Pancreas (tissue), 10 donors: ENCODE measurements at regions not wholly inside any gene's neighbourhood (a gene's known extent, or its start where the extent isn't known, plus 50 kb on each side); places are given as distances from the start of the nearest gene placed in this dataset.

ENCODE experiments used
- ATAC-seq, 4 donors: fragments of 200-7000 bp; cut with Tn5 transposase; one replicate each; pipeline versions ENCODE4 v1.8.0 to v1.9.1; 2020; ENCODE audit warnings: mild to moderate bottlenecking in 4 of 4, moderate library complexity in 4 of 4
- DNase-seq, 6 donors: peaks; one replicate each; pipeline ENCODE4 v3.0.0-alpha.2; 2020
- FAIRE-seq: peaks from 2 replicates; lab custom pipeline; 2012; peaks lifted over from hg19 to GRCh38; lab: Jason Lieb, UNC
- H3K27ac ChIP-seq, 4 donors: fragments of 200-600 bp; sonication (generic); 1 replicate in 3 of 4; 2 replicates in 1 of 4; pipeline versions ENCODE4 v1.5.0 to v1.8.0; 2020
- H3K27me3 ChIP-seq, 4 donors: fragments of 200-600 bp; one replicate each; pipeline ENCODE4 v1.8.0; 2021
- H3K36me3 ChIP-seq, 3 donors: fragments of 200-600 bp; sonication (generic) in 1 of 3; one replicate each; pipeline versions ENCODE4 v1.5.0 to v1.8.0; 2020 to 2021
- H3K4me1 ChIP-seq, 3 donors: fragments of 200-600 bp; one replicate each; pipeline ENCODE4 v1.8.0; 2021
- H3K4me3 ChIP-seq, 4 donors: fragments of 200-600 bp; sonication (generic) in 2 of 4; one replicate each; pipeline versions ENCODE4 v1.5.0 to v1.8.0; 2020 to 2021
- H3K9me3 ChIP-seq, 4 donors: fragments of 200-600 bp; one replicate each; pipeline ENCODE4 v1.8.0; 2021
- WGBS, 2 donors: extraction: QIAGEN DNeasy Blood & Tissue Kit; methylation state at CpG; one replicate each; pipeline ENCODE4 v1.1.7; 2013; 5-methylcytosine and 5-hydroxymethylcytosine counted together
- intact Hi-C, 3 donors: fragments of 100-400 bp; cut with DNase I; formaldehyde crosslinking; loops; one replicate each; pipeline versions ENCODE4 v1.11.1 to v1.14.2; 2022
- TF ChIP-seq, protein P1 (sequence below), 4 donors: fragments of 200-600 bp; sonication (generic) in 3 of 4; IDR thresholded peaks; one replicate each; pipeline versions ENCODE4 v1.5.0 to v1.8.0; 2021; ENCODE audit warnings: antibody characterized with exemption in 4 of 4
- donor health status: healthy with polysubstance abuse.
- donor health status: DM: no; HTN: no; CAD: no; lungs with moderate emphysema.
- donor health status: DM: no; HTN: no; CAD: no.
- donor health status: control.
- donor health status: control.
- donor health status: Bipolar disorder and iron deficiency.
- donor health status: DM: yes; HTN: yes; CAD: no.
- donor health status: DM: no; HTN: no; CAD: no.
- donor health status: DM: no; HTN: no; CAD: no.
- donor health status: DM: yes; HTN: yes; CAD: no.

DNA sequence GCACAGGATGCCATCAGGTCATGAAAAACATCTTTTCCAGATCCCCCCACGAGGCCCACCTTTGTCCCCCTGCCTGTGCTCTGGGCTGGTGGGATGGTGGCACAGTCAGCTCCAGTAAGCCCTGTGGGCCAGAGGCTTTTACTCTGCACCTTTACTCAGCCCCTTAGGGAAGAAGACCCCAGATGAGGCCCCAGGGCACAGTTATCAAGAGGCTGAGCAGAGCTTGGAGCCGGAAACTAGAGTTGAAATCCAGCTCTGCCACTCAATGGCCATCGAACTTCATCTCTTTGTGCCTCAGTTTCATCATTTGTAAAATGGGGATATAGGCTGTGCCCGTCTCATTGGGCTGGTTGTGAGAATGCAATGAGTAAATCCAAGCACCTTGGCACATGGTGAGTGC is 81.7 kb upstream of the TOX2 start:
- FAIRE-seq (no peak), DNase-seq (no peak), ATAC-seq (no peak)
- TF ChIP-seq, protein P1, sequence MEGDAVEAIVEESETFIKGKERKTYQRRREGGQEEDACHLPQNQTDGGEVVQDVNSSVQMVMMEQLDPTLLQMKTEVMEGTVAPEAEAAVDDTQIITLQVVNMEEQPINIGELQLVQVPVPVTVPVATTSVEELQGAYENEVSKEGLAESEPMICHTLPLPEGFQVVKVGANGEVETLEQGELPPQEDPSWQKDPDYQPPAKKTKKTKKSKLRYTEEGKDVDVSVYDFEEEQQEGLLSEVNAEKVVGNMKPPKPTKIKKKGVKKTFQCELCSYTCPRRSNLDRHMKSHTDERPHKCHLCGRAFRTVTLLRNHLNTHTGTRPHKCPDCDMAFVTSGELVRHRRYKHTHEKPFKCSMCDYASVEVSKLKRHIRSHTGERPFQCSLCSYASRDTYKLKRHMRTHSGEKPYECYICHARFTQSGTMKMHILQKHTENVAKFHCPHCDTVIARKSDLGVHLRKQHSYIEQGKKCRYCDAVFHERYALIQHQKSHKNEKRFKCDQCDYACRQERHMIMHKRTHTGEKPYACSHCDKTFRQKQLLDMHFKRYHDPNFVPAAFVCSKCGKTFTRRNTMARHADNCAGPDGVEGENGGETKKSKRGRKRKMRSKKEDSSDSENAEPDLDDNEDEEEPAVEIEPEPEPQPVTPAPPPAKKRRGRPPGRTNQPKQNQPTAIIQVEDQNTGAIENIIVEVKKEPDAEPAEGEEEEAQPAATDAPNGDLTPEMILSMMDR (IDR thresholded peaks at IDR 0.05): no peak
- Histone ChIP-seq H3K4me1 (no peaks in the 10 kb centered on the region), H3K27ac (no peak overlapping the region), H3K9me3 (no peaks in the 10 kb centered on the region), H3K4me3 (no peak overlapping the region), H3K27me3 (no peaks in the 10 kb centered on the region), H3K36me3 (no peaks in the 10 kb centered on the region)
- 55 to 60% methylated on average over 4 of the region's 4 CpGs for WGBS, 2 donors
- intact Hi-C loops: no loop called here

DNA sequence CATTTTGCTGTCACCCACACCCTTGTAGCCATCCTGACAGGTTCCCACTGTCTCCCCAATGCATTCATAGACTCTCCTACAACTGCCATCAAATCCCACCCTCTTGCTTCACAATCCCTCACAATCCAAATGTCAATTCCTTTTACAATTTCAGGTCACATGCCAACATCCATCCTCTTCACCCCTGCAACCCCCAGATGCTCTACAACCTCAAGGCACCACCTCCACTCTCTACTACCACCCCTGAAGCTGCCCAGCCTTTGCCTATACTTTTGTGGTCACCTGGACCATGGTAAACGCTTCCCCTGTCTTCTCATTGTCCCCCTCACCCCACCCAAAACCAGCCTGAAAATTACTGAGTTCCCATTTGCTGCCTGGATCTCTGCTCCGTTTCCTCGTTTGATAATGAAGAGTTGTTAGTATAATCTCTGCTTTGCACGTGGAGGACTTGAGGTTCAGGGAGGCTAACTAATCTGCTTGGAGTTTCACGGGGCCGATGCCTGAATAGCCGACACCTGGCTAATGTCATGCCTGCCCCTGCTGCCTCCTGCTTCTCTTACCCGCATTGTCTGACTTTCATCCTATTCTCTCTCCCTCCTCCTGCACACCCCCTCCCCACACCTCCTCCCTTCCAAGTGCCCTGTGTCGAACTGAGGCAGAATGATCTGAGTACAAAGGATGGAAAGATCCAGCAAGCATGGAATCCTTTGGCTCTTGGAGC is 82.4 kb upstream of the TOX2 start:
- ATAC-seq (no peak), FAIRE-seq (no peak), DNase-seq (no peak)
- Histone ChIP-seq H3K27me3 (no peaks in the 10 kb centered on the region), H3K4me1 (no peaks in the 10 kb centered on the region), H3K27ac (no peak overlapping the region), H3K9me3 (no peaks in the 10 kb centered on the region), H3K4me3 (no peak overlapping the region), H3K36me3 (no peaks in the 10 kb centered on the region)
- 34 to 44% methylated on average over 9 of the region's 9 CpGs for WGBS, 2 donors
- TF ChIP-seq, protein P1 (IDR thresholded peaks at IDR 0.05): no peak
- intact Hi-C loops: no loop called here

DNA sequence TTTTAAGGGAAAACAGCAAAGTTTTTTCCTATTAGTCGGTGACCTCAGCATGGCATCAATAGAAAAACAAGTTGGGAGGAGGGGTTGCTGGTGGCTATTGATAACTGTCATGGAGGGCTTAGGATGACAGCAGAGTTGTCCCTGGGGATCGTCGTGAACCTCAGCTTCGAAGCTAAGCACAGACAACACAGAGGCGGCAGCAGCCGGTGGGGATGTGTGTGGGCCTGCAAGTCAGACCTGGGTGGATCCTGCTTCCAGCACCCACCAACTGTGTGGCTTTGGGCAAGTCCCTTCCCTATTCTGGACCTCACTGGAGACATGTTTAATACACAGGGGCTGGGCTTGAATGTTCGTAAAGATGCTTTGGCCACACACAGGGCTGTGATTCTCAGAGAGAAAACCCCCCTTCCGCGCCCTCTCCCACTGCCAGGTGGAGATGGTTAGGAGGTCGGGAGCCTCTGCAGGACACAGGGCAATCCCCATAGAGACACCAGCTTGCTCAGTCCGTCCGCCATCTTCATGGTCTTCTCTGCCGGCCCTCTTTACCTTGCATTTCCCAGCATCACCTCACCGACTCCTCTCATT is 83.1 kb upstream of the TOX2 start:
- TF ChIP-seq, protein P1 (IDR thresholded peaks at IDR 0.05): no peak
- intact Hi-C loops: no loop called here
- FAIRE-seq: no peak

DNA sequence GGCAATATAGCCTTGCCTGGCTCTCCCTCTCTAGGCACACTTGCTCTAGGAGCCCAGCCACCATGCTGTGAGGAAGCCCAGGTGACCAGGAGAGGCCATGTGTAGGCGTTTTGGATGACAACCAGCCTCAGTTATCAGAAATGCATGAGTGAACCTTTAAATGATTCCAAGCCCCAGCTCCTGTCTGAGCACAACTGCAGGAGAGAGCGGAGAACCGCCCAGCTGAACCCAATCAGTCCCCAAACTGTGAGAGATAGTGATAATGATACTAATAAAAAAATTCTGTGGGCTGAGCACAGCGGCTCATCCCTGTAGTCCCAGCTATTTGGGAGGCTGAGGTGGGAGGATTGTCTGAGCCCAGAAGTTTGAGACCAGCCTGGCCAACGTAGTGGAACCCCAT is 83.8 kb upstream of the TOX2 start:
- H3K4me3 ChIP-seq: no peak overlapping the region
- H3K4me1 ChIP-seq: no peaks in the 10 kb centered on the region
- FAIRE-seq (no peak), ATAC-seq (no peak), DNase-seq (no peak)
- TF ChIP-seq, protein P1 (IDR thresholded peaks at IDR 0.05): no peak
- peaks cover 0 to 4% (median 0%) of the 10 kb centered on the region in 4 donors for H3K27me3 ChIP-seq
- H3K27ac ChIP-seq: no peak overlapping the region
- H3K9me3 ChIP-seq: no peaks in the 10 kb centered on the region
- 43 to 48% methylated on average over 5 of the region's 5 CpGs for WGBS, 2 donors
- H3K36me3 ChIP-seq: no peaks in the 10 kb centered on the region
- intact Hi-C loops: no loop called here

More for the DNA sequence above, 83.1 kb upstream of the TOX2 start:
- DNase-seq (no peak), ATAC-seq (no peak)
- no peaks in the 10 kb centered on the region for H3K27me3 ChIP-seq
- 68 to 75% methylated on average over 14 of the region's 14 CpGs for WGBS, 2 donors
- no peak overlapping the region for H3K4me3 ChIP-seq
- no peak overlapping the region for H3K27ac ChIP-seq
- H3K9me3 ChIP-seq: no peaks in the 10 kb centered on the region
- H3K36me3 ChIP-seq: no peaks in the 10 kb centered on the region
- no peaks in the 10 kb centered on the region for H3K4me1 ChIP-seq
